Stimulated activated CD8-positive, alpha-beta memory T cell treated with anti-CD3 and anti-CD28 coated beads, Interleukin-4, amount 100 ng/mL, for 48 hours (primary cell): ENCODE measurements at regions not wholly inside any gene's neighbourhood (a gene's known extent, or its start where the extent isn't known, plus 50 kb on each side); places are given as distances from the start of the nearest gene placed in this dataset.
"Not testable (repeated sequence)": the region's sequence is repeated elsewhere in the genome, so short reads cannot be mapped to it uniquely, and the experiment has no call there.

Source experiments
- DNase-seq: peaks from one replicate; pipeline ENCODE4 v3.0.0-alpha.2; 2020

GRCh38 chr9:33623658-33624586, 99.9 kb downstream of the ANKRD18B start:
- peak; percentile 77 for DNase-seq

DNA sequence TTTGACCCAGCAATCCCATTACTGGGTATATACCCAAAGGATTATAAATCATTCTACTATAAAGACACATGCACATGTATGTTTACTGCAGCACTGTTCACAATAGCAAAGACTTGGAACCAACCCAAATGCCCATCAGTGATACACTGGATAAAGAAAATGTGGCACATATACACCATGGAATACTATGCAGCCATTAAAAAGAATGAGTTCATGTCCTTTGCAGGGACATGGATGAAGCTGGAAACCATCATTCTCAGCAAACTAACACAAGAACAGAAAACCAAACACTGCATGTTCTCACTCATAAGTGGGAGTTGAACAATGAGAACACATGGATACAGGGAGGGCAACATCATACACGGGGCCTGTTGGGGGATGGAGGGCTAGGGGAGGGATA, 104.3 kb downstream of the ANKRD18B start:
- DNase-seq: not testable (repeated sequence)

DNA sequence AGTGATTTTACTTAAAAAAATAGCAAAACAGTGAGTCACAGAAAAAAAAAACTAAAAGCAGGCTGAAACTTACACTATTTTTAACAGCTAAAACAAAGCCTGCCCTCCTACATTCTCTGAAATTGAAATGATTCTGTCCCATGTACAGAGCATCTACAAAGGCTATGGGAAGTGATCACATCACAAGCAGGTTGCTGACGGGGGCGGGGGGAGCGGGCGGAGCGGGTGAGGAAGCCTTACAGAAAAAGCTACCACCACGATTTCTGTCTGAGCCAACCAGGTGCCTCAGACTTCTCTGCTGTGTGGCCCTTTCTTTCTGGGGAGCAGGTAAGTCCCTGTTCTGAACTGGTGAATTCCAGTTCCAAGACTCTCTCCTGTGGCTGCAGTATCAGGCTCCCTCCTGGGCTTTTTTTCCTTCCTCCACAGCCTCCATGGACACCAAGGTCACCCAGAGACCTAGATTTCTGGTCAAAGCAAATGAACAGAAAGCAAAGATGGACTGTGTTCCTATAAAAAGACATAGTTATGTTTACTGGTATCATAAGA, 104.9 kb downstream of the ANKRD18B start:
- DNase-seq: no peak

DNA sequence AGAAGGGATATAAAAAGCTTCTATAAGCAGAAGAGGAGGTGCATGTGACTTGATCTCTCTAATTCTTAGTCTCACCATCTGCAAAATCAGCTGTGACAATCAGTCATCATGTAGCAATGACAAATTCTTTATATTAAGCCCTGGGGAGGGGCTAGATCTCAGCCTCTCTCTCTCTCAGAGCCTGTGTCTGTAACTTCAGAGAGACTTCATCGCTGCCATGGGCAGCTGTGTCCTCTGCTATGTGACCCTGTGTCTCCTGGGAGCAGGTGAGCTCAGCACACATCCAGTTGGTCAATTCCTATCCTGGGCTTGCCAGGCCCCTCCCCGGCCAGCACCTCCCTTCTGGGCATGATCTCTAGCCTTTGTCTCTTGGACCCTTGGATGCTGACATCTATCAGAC, 109.6 kb downstream of the ANKRD18B start:
- DNase-seq: no peak

- no peak for DNase-seq
Observed at GRCh38 chr9:33637881-33638280, 113.8 kb downstream of the ANKRD18B start.

- no peak for DNase-seq
Observed at GRCh38 chr9:33638391-33638915, 114.4 kb downstream of the ANKRD18B start.

DNA sequence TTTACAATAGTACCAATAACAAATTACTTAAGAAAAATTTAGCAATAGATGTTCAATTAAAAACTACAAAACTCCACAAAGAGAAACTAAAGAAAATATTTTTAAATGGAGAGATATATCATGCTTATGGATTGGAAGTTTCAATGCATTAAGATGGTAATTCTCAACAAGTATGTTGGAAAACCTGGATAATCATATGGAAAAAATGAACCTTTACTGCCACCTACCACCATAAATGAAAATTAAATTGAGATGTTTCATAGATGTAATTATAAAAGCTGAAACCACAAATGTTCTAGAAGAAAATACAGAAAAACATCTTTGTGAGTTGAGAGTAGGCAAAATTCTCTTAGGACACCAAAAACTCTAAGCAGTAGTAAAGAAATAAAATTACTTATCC, 121.7 kb downstream of the ANKRD18B start:
- no peak for DNase-seq

DNA sequence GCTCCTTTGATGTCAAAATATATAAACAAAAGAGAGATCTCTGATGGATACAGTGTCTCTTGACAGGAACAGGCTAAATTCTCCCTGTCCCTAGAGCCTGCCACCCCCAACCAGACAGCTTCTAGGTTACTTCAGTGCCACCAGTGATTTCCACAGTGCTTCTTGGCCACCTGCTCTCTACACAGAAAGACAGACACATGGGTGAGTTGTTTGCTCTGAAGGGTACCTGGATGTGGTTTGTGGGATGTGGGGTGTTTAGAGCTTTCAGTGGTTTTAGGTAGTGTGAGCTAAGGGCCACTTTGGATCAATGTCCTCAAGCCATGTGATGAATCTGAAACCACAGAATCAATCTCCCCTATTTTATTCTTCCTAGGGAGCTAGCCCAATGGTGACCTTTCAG, 125.4 kb downstream of the ANKRD18B start:
- DNase-seq: no peak

GRCh38 chr9:33651125-33651524, 127.1 kb downstream of the ANKRD18B start:
- no peak for DNase-seq

GRCh38 chr9:33659921-33660320, 135.4 kb upstream of the PRSS3 start:
- no peak for DNase-seq

GRCh38 chr9:33660772-33661171, 134.6 kb upstream of the PRSS3 start:
- no peak for DNase-seq

DNA sequence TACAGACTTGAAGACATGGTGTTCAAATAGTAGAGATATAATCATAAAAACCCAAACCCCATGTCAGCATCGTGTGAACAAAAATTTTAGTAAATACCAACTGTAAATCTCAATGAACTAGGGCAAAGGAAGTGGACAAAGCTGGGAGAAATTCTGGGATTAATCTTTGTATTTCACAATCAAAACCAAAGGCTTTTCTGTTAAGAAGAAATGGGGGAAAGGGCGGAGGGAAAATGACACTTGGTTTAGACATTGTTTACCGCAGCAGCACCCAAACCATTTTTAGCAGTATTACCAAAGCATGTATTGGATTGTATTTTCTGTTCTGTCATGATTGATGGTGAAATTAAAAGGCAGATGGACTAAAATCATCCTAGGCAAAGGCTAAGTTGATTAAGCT, 134.2 kb upstream of the PRSS3 start:
- DNase-seq: no peak

DNA sequence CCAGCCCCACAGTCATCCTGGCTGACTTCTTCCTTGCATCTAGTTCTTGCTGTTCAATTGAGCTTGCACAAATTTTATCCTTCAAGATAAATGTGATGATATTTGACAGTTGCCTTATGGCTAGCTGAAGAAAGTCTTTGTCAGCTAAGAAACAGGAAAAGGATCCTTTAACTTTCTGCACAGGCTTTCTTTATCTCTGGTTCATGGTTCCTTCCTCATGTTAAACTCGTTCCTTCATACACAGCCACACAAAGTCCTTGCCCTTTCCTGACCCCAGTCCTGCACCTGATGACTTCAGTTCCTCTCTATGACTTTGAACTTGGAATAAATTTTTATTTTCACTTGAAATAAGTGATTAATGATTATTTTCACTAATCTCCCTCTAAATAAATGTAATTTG, 132.5 kb upstream of the PRSS3 start:
- no peak for DNase-seq

DNA sequence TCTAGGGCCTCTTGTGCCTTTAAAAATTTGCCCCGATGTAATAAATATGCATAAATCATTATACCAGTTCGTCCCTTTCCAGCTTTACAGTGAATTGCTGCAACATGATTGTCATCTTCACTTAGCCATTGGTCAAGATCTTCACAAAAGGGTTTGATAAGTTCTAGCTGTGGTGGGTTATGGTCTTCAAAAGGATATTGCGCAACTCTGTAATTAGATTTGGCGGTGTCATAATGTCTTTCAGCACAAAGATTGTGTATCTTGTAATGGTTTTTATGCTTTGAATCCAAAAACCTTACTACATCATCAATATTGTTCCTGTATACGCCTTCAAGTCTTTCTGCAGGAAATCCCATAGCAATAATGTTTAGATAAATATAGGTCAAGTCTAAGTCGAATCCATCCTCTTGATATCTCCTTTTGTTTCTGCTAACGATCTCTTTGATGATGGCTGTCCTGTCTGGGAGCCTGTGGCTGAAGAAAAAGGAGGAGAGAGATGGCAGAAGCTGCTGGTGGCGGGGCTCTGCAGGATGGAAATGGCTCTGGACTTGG, 119.1 kb upstream of the PRSS3 start:
- DNase-seq: not testable (repeated sequence)

DNA sequence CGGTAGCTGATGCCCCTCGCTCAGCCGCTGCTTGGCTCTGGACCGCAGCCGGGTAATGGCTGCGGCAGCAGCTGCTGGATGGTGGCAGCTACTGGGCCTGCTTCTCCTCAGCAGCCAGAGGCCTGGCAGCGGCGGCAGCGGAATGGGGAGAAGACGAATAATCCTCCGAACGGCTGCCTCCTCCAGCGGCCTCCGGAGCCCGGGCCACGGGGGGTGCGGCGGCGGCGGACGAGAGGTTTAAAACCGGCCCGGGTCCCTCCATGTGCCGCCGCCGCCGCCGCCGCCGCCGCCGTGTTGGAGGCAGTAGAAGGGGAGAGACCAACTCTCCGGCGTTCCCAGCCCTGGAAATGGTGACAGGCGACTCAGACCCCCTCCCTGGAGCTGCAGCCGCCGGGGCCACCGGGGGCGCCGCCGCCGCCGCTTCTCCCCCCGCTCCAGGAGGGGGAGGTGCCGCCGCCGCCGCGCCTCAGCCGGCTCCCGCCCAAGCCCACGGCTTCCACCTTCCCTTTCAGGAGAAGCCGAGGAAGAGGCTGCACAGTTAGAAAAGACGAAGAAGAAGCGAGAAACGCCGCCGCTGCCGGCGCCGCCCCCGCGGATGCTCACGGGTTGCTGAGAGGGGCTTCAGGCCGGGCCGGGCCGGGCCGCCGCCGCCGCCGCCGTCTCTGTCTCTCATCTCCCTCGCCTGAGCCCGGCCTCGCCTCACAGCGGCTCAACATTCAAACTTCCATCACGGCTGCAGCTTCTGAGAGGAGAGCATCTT, 118.4 kb upstream of the PRSS3 start:
- peak; percentile 51 for DNase-seq

DNA sequence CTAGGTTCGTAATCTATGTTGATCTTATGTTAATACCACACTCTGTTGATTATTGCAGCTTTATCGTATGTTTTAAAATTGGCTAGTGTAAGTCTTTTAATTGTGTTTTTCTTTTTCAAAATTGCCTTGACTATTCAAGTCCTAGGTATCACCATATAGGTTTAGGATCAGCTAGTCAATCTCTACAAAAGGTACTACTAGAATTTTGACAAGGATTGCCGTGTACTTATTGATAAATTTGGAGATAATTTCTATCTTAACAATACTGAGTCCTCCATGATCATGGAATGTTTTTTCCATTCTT, 117.9 kb upstream of the PRSS3 start:
- DNase-seq: no peak

- DNase-seq: no peak
Observed at GRCh38 chr9:33677961-33678360, 117.4 kb upstream of the PRSS3 start.

DNA sequence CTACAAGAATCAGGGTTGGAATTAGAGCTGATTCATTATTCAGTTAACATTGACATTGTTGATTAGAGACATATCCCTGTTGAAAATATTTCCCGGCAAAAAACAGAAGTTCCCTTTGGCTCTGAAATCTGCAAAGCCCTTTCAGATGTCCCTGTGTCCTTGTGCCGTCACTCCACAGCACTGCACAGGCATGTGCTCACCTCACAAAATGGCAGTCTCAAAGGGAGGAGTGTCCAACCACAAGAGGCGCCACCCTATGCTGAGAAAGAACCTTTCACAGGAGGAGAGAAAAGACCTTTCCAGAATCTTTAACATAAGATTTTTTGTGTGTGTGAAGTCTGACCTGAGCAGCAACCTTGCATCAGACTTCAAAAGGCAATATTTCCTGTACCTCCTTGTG, 112.8 kb upstream of the PRSS3 start:
- DNase-seq: no peak

DNA sequence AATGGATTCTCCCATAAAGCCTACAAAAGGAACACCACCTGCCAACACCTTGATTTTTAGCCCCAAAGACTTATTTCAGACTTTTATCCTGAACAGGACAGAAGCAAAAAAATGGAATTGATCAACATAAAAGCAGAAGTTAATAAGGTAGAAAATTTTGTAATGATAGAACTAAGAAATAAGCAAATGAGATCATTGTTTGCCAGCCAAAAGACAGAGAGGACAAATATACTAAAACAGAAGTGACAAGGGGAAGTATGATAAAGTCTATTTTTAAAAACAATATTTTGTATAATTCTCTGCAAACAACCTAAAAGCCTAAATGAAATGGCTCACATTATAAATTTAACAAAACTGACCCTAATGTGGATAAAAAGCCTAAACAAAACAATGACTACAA, 110.5 kb upstream of the PRSS3 start:
- DNase-seq: no peak

DNA sequence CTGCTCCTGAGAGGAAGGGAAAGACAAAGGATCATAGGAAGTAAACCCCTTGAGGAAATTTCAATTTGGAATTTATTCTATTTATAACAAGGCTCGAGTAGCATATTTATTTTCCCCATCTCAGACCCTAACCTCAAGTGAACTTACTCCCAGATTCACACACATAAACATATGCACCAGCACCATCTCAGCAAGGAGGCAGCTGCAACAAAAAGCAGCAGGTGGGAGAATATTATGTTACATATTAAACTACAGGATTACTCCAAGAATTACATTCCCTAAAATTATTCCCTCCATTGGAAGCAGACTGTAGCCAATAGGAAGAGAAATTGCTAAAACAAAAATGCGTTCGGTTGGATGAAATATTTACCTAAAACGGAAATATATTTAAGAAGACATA, 108.4 kb upstream of the PRSS3 start:
- DNase-seq: no peak

GRCh38 chr9:33687779-33688178, 107.6 kb upstream of the PRSS3 start:
- DNase-seq: no peak

DNA sequence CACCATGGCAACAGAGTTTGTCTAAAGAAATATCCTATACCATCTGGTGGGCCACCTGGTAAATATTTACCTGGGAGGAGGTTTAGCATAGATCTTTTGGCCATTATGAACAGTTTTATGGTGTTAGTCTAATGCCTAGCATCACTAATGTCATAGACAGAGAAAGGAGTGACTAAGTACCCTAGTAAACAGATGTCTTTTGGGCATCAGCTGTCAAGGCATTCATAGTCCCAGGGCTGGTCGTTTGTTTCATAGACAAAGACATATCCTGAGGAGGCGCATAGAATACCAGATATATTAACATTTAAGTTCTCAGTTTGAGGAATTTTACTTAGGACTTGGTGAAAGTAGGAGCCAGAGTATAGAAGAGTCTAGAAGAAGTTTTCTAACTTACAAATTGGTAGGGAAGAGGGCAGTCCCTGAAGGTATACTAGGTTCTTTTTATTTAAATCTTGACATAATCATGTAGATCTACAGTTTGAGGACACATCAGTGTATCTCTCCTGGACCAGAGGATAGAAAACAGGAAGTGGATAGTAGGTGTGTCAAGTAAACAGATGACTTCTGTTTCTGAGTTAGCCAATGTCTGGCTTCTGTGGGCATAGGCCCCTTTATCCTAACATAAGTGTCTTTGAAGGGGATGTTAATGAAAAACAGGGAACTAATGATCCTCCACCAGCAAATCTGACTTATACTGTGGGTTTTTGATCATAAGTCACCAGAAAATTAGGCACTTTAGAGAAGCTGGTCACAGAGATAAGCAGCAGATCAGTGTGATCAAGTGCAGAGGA, 105.0 kb upstream of the PRSS3 start:
- DNase-seq: no peak

- no peak for DNase-seq
Observed at GRCh38 chr9:33695299-33695698, 100.1 kb upstream of the PRSS3 start.
